PFSK-1 (cell line): ENCODE measurements at regions not wholly inside any gene's neighbourhood (a gene's known extent, or its start where the extent isn't known, plus 50 kb on each side); places are given as distances from the start of the nearest gene placed in this dataset.

ENCODE experiments used
- FOXP2 ChIP-seq: optimal IDR thresholded peaks from 2 replicates; pipeline ENCODE3; 2011; ENCODE audit warnings: borderline replicate concordance, control low read depth, inconsistent platforms; ENCODE audit not compliant: insufficient read depth; ENCODE audit errors: extremely low read length, extremely low read depth
- POLR2AphosphoS5 ChIP-seq: IDR thresholded peaks from 2 replicates; pipeline ENCODE4 v1.6.1; 2012; ENCODE audit warnings: low read depth, mild to moderate bottlenecking, control low read depth, low read length, moderate library complexity
- REST ChIP-seq, 2 experiments: IDR thresholded peaks; 2 replicates each; pipeline versions ENCODE4 v1.6.1 to v1.8.0; 2011 to 2012; ENCODE audit warnings: low read depth in 2 of 2, low read length in 2 of 2, control low read depth in 1 of 2, inconsistent platforms in 1 of 2, mild to moderate bottlenecking in 1 of 2, moderate library complexity in 1 of 2; ENCODE audit not compliant: insufficient read depth in 1 of 2
- SIN3A ChIP-seq: IDR thresholded peaks from 2 replicates; pipeline ENCODE4 v1.6.1; 2012; ENCODE audit warnings: mild to moderate bottlenecking, low read length, moderate library complexity, borderline replicate concordance; ENCODE audit not compliant: insufficient read depth
- TAF1 ChIP-seq: IDR thresholded peaks from 2 replicates; pipeline ENCODE4 v1.6.1; 2012; ENCODE audit warnings: low read length, control low read depth, borderline replicate concordance; ENCODE audit not compliant: insufficient read depth

- no peak for TF ChIP-seq POLR2AphosphoS5
- TF ChIP-seq SIN3A = no peak
- no peak for TF ChIP-seq TAF1
- no peak for TF ChIP-seq FOXP2
- no peak for TF ChIP-seq REST (IDR thresholded peaks at IDR 0.05; ENCODE audit: insufficient read depth in 1 of 2, low read depth in 2 of 2, low read length in 2 of 2)
Measured at GRCh38 chr1:70659891-70660290, 248.8 kb downstream of the CTH start.

DNA sequence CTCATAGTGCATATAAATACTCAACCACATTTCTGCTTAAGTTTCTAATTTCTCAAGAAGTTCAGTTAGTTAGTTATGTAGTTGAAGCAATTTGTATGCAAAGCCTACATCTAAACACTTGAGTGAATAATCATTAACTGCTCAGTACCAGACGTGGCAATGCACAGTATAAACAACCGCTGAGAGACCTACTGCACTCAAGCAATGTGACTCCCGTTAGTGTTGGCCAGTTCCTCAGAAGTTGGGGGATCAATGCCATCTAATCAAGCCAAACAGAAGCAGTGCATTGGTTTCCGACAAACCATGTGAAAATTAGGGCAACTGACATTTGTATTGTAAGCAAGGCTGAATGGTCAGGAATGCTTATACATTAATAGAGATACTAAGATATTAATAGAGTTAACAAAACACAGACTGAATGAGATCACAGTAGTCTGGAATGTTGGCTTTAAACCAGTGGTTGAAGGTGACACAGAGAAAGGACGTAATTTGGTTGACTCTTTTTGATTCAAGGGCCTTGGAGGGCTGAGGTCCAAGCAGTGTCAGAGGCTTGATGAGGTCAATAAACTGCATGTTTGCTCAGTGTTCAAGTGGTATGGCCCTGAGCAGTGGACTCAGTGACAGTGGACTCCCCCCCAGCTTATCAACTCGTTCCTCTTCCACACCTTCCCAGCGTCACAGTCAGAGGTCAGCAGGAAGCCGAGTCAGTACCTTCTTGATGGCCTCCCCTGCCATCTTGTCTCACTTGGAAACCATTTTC lies 255.5 kb downstream of the CTH start:
- TF ChIP-seq TAF1 (no peak), FOXP2 (no peak), REST (IDR thresholded peaks at IDR 0.05; ENCODE audit: insufficient read depth in 1 of 2, low read depth in 2 of 2, low read length in 2 of 2) (no peak), POLR2AphosphoS5 (no peak), SIN3A (no peak)

- TF ChIP-seq POLR2AphosphoS5 = no peak
- no peak for TF ChIP-seq REST (IDR thresholded peaks at IDR 0.05; ENCODE audit: insufficient read depth in 1 of 2, low read depth in 2 of 2, low read length in 2 of 2)
- no peak for TF ChIP-seq FOXP2
- no peak for TF ChIP-seq TAF1
- no peak for TF ChIP-seq SIN3A
Measured at GRCh38 chr1:70667494-70668170, 256.6 kb downstream of the CTH start.

GRCh38 chr1:70671006-70671405 lies 259.9 kb downstream of the CTH start:
- TF ChIP-seq FOXP2 (no peak), POLR2AphosphoS5 (no peak), SIN3A (no peak), REST (IDR thresholded peaks at IDR 0.05; ENCODE audit: insufficient read depth in 1 of 2, low read depth in 2 of 2, low read length in 2 of 2) (no peak), TAF1 (no peak)
